Left lung (tissue), 4 donors: ENCODE measurements at regions not wholly inside any gene's neighbourhood (a gene's known extent, or its start where the extent isn't known, plus 50 kb on each side); places are given as distances from the start of the nearest gene placed in this dataset.

Experiments used
- ATAC-seq: fragments of 200-7000 bp; cut with Tn5 transposase; one replicate; pipeline ENCODE4 v1.9.1; 2020; ENCODE audit warnings: moderate library complexity
- DNase-seq, 4 donors: peaks; one replicate each; pipeline ENCODE4 v3.0.0-alpha.2; 2013 to 2020
- H3K27ac ChIP-seq, 2 donors: fragments of 200-600 bp; sonication (generic) in 1 of 2; one replicate each; pipeline versions ENCODE4 v1.5.0 to v1.8.0; 2020 to 2021
- H3K27me3 ChIP-seq, 2 donors: fragments of 200-600 bp; sonication (generic) in 1 of 2; one replicate each; pipeline versions ENCODE4 v1.5.0 to v1.8.0; 2020 to 2021
- H3K36me3 ChIP-seq, 2 donors: fragments of 200-600 bp; sonication (generic) in 1 of 2; one replicate each; pipeline versions ENCODE4 v1.5.0 to v1.8.0; 2020 to 2021
- H3K4me1 ChIP-seq, 2 donors: fragments of 200-600 bp; one replicate each; pipeline ENCODE4 v1.8.0; 2021
- H3K4me3 ChIP-seq, 2 donors: fragments of 200-600 bp; sonication (generic) in 1 of 2; one replicate each; pipeline versions ENCODE4 v1.5.0 to v1.8.0; 2020 to 2021; ENCODE audit warnings: mild to moderate bottlenecking in 1 of 2
- H3K9me3 ChIP-seq, 2 donors: fragments of 200-600 bp; sonication (generic) in 1 of 2; one replicate each; pipeline versions ENCODE4 v1.5.0 to v1.8.0; 2020 to 2021
- intact Hi-C, 2 donors: fragments of 100-400 bp; cut with DNase I; formaldehyde crosslinking; loops; one replicate each; pipeline versions ENCODE4 v1.11.2 to v1.14.2; 2022
- TF ChIP-seq, protein P1 (sequence below), 2 donors: fragments of 200-600 bp; sonication (generic) in 1 of 2; IDR thresholded peaks; one replicate each; pipeline versions ENCODE4 v1.5.0 to v1.8.0; 2021; ENCODE audit warnings: antibody characterized with exemption in 2 of 2
- donor health status: DM: no; HTN: yes; CAD: no.
- donor health status: DM: no; HTN: no; CAD: no.

DNA sequence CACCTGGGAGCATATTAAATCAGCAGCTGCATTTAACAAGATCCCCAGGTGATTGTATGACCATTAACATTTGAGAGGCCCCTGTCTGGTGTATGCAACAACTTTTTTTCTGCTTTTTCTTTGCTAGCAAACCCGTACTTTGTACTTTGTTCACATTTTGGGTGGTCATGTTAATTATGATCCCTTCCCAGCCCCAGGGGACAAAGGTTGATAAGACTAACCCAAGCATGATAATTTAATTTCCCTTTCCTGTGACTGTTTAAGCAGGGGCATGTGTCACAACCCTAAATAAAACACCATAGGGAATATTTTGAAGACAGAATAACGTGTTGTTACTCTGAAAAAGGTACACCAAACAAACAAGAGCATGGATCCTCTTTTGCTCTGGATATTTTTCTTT is 332.0 kb downstream of the PCDH18 start:
- Histone ChIP-seq H3K9me3 (no peaks in the 10 kb centered on the region), H3K27me3 (no peaks in the 10 kb centered on the region), H3K36me3 (no peaks in the 10 kb centered on the region), H3K4me3 (no peak overlapping the region), H3K27ac (no peak overlapping the region), H3K4me1 (no peaks in the 10 kb centered on the region)
- DNase-seq (no peak), ATAC-seq (no peak)
- TF ChIP-seq, protein P1, sequence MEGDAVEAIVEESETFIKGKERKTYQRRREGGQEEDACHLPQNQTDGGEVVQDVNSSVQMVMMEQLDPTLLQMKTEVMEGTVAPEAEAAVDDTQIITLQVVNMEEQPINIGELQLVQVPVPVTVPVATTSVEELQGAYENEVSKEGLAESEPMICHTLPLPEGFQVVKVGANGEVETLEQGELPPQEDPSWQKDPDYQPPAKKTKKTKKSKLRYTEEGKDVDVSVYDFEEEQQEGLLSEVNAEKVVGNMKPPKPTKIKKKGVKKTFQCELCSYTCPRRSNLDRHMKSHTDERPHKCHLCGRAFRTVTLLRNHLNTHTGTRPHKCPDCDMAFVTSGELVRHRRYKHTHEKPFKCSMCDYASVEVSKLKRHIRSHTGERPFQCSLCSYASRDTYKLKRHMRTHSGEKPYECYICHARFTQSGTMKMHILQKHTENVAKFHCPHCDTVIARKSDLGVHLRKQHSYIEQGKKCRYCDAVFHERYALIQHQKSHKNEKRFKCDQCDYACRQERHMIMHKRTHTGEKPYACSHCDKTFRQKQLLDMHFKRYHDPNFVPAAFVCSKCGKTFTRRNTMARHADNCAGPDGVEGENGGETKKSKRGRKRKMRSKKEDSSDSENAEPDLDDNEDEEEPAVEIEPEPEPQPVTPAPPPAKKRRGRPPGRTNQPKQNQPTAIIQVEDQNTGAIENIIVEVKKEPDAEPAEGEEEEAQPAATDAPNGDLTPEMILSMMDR (IDR thresholded peaks at IDR 0.05) = no peak
- intact Hi-C loops = no loop called here

DNA sequence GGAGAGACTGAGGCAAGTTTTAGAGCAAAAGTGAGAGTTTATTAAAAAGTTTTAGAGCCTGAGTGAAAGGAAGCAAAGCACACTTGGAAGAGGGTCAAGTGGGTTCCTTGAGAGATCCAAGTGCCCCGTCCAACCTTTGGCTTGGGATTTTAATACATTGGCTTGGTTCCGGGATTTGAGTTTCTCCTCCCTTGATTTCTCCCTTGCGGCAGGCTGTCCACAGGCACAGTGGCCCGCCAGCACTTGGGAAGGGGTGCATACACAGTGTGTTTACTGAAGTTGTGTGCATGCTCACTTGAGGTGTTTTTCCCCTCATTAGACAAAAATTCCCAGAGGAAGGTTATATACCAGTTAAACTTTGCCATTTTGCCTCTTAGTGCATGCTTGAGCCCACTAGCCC is 333.5 kb downstream of the PCDH18 start:
- DNase-seq = no peak
- no peak overlapping the region for H3K4me3 ChIP-seq
- TF ChIP-seq, protein P1 (IDR thresholded peaks at IDR 0.05) = no peak
- no peaks in the 10 kb centered on the region for H3K9me3 ChIP-seq
- no peaks in the 10 kb centered on the region for H3K4me1 ChIP-seq
- no peak for ATAC-seq
- no peak overlapping the region for H3K27ac ChIP-seq
- H3K36me3 ChIP-seq = no peaks in the 10 kb centered on the region
- intact Hi-C loops = no loop called here
- no peaks in the 10 kb centered on the region for H3K27me3 ChIP-seq

DNA sequence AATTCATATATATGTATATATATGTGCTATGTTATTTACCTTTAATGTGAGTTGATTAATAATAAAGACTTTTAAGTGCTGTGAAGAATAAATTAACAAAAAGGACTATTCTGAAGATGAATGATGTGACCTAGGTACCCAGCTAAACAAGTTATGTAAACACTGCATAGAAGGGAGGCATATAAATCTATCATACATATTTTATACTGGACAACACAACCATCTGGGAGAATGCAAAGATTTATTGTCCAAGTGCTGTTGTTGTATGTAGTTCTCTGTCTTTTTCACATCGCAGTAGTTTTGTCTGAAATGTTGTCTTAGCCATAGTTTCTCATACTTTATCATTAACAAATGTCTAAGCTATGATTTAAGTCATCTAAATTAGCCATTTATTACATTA is 337.6 kb downstream of the PCDH18 start:
- no peak for ATAC-seq
- TF ChIP-seq, protein P1 (IDR thresholded peaks at IDR 0.05) = no peak
- H3K27me3 ChIP-seq = no peaks in the 10 kb centered on the region

DNA sequence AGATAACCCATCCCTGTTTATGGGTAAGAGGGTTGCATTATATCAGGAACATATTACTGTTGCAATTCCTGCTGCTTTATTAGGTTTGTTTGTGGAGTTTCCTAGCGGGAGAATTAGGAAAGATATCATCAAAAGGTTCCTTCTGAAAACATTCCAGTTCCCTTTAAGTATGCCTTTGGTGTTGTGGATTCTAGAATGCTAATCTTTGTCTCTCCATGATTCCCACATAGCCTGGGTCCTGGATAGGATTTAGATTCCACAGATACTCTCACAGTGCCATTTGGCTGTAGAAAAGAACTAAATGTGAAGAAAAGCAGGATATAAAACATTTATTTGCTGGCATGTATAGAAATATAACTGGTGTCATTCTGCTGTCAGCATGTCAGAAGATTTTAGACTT is 338.7 kb downstream of the PCDH18 start:
- Histone ChIP-seq H3K27me3 (no peaks in the 10 kb centered on the region), H3K9me3 (no peaks in the 10 kb centered on the region), H3K4me3 (no peak overlapping the region), H3K36me3 (no peaks in the 10 kb centered on the region), H3K27ac (no peak overlapping the region), H3K4me1 (no peaks in the 10 kb centered on the region)
- intact Hi-C loops = no loop called here
- DNase-seq (no peak), ATAC-seq (no peak)
- TF ChIP-seq, protein P1 (IDR thresholded peaks at IDR 0.05) = no peak

More for the DNA sequence above, 337.6 kb downstream of the PCDH18 start:
- no peak for DNase-seq
- Histone ChIP-seq H3K27ac (no peak overlapping the region), H3K36me3 (no peaks in the 10 kb centered on the region), H3K9me3 (no peaks in the 10 kb centered on the region), H3K4me3 (no peak overlapping the region), H3K4me1 (no peaks in the 10 kb centered on the region)
- intact Hi-C loops = no loop called here

DNA sequence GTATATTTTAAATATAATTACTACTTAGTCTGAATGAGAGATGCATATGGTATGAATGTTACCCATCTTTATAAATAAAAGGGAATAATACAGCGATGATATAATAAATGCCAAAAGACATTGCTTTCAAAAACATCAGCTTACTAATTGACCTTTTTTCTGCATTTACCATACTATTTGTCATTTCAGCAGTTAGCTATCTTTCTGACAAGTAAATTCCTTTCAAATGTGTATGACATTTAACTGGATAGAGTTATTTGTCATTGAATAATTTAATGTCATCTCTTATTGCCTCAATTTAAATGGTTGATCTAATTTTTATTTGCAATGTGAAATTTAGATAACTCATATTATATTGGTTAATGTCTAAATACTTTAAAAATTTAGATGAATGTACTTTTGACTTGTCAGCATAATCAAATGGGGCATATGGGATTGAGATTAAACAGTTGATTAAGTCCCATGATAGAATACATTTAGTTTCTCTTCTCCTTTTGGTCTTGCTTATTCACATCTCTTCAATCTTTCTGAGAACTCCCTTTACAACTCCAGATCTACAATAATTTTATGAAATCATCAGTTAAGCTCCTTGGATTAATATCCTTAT is 350.9 kb downstream of the PCDH18 start:
- DNase-seq (no peak), ATAC-seq (no peak)
- Histone ChIP-seq H3K4me3 (no peak overlapping the region), H3K9me3 (peaks cover 0 to 6% of the 10 kb centered on the region in 2 donors), H3K4me1 (no peaks in the 10 kb centered on the region), H3K27me3 (no peaks in the 10 kb centered on the region), H3K27ac (no peak overlapping the region), H3K36me3 (no peaks in the 10 kb centered on the region)
- intact Hi-C loops = no loop called here
- TF ChIP-seq, protein P1 (IDR thresholded peaks at IDR 0.05) = no peak
